GM18861 (cell line): ENCODE measurements at regions not wholly inside any gene's neighbourhood (a gene's known extent, or its start where the extent isn't known, plus 50 kb on each side); places are given as distances from the start of the nearest gene placed in this dataset.

Experiments
- ATAC-seq: cut with Tn5 transposase; IDR thresholded peaks from one replicate; pipeline ENCODE4 v1.9.1; 2021; ENCODE audit not compliant: unreplicated experiment

- ATAC-seq: no peak
These were observed 342.2 kb downstream of the MYCN start for GRCh38 chr2:16282511-16282910.

GRCh38 chr2:16281451-16282335 is 341.3 kb downstream of the MYCN start:
- no peak for ATAC-seq

GRCh38 chr2:16280081-16280480 is 339.7 kb downstream of the MYCN start:
- no peak for ATAC-seq

- ATAC-seq: no peak
These were observed 339.3 kb downstream of the MYCN start for GRCh38 chr2:16279641-16280040.

- ATAC-seq: no peak
These were observed 338.8 kb downstream of the MYCN start for GRCh38 chr2:16279201-16279570.

GRCh38 chr2:16278421-16279200 is 338.3 kb downstream of the MYCN start:
- no peak for ATAC-seq

GRCh38 chr2:16277117-16277516 is 336.8 kb downstream of the MYCN start:
- ATAC-seq: no peak

GRCh38 chr2:16275661-16276060 is 335.3 kb downstream of the MYCN start:
- ATAC-seq: no peak

GRCh38 chr2:16275131-16275530 is 334.8 kb downstream of the MYCN start:
- no peak for ATAC-seq

- no peak for ATAC-seq
These were observed 332.8 kb downstream of the MYCN start for GRCh38 chr2:16273111-16273510.

GRCh38 chr2:16272038-16272788 is 331.9 kb downstream of the MYCN start:
- ATAC-seq: no peak

- ATAC-seq: no peak
These were observed 331.0 kb downstream of the MYCN start for GRCh38 chr2:16271231-16271896.

- no peak for ATAC-seq
These were observed 330.1 kb downstream of the MYCN start for GRCh38 chr2:16270441-16270840.

GRCh38 chr2:16268301-16269000 is 328.1 kb downstream of the MYCN start:
- no peak for ATAC-seq

GRCh38 chr2:16266571-16266970 is 326.2 kb downstream of the MYCN start:
- no peak for ATAC-seq

GRCh38 chr2:16264931-16265540 is 324.7 kb downstream of the MYCN start:
- ATAC-seq: no peak

GRCh38 chr2:16264491-16264890 is 324.1 kb downstream of the MYCN start:
- no peak for ATAC-seq

- no peak for ATAC-seq
These were observed 323.0 kb downstream of the MYCN start for GRCh38 chr2:16263241-16263890.

- no peak for ATAC-seq
These were observed 322.3 kb downstream of the MYCN start for GRCh38 chr2:16262526-16263178.
